Activated CD4-positive, CD25-positive, alpha-beta regulatory T cell treated with anti-CD3 and anti-CD28 coated beads, Interleukin-2, amount 50 U/mL, for 16 hours (primary cell): ENCODE measurements at regions not wholly inside any gene's neighbourhood (a gene's known extent, or its start where the extent isn't known, plus 50 kb on each side); places are given as distances from the start of the nearest gene placed in this dataset.
"Not testable (repeated sequence)": the region's sequence is repeated elsewhere in the genome, so short reads cannot be mapped to it uniquely, and the experiment has no call there.

Experiments
- DNase-seq: peaks from one replicate; pipeline ENCODE4 v3.0.0-alpha.2; 2020; ENCODE audit warnings: low read depth, low spot score

DNA sequence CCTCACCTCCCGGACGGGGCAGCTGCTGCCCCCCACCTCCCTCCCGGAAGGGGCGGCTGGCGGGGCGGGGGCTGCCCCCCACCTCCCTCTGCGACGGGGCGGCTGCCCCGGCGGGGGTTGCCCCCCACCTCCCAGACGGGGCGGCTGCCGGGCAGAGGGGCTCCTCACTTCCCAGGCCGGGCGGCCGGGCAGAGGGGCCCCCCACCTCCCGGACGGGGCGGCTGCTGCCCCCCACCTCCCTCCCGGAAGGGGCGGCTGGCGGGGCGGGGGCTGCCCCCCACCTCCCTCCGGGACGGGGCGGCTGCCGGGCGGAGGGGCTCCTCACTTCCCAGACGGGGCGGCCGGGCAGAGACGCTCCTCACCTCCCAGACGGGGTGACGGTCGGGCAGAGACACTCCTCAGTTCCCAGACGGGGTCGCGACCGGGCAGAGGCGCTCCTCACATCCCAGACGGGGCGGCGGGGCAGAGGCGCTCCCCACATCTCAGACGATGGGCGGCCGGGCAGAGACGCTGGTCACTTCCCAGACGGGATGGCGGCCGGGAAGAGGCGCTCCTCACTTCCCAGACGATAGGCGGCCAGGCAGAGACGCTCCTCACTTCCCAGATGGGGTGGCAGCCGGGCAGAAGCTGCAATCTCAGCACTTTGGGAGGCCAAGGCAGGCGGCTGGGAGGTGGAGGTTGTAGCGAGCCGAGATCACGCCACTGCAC lies 1218.8 kb downstream of the GATA3 start:
- not testable (repeated sequence) for DNase-seq

DNA sequence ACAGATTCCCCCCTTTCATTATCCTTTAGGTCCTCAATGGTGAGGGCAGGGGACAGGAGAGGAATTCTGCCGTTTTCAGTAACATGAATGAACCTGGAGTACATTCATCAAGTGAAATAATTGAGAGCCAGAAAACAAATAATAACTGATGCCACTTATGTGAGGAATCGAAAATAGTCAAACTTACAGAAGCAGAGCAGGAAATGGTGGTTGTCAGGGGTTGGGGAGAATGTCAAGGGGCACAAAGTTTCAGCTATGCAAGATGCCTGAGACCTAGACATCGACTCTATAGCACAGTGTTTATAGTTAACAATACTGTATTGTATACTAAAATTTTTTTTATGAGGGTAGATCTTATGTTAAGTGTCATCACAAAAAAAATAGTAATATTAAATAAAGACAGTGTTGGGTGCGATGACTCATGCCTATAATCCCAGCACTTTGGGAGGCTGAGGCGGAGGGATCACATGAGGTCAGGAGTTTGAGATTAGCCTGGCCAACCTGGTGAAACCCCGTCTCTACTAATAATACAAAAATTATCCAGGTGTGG lies 1219.8 kb downstream of the GATA3 start:
- DNase-seq = no peak

DNA sequence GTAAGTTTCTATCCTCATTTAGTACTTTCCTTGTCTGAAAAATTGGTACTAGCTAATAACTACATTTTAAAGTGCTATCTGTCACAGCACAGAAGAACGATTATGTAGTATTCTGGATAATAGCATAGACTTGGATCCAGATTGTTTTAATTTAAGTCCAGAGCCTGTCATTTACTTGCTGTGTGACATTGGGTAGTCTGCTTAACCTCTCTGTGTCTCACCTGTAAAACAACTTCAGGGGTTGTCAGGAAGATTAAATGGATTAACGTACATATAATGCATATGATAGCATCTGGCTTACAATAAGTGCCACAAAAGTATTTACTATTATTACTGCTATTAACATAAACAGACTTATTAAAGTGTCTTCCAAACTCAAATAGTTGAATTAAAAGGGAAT lies 1221.4 kb downstream of the GATA3 start:
- DNase-seq = no peak

DNA sequence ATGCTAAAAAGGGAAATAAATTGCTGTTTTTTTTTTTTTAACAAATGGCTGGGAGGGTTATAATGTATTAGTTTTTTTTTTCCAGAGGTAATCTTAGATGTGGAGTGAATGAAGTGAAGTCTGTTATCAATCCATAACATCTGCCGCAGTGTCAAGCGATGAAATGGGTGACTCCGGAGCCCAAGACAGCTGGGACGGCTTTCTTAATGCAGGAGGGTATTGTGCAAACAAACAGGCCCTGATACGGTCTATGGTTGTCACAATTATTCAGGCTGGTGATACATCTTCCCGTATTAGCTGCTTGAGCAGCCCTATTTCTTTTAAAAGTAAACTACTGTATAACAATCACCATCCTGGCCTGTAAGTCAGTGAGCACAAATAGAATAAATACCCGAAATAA lies 1231.2 kb downstream of the GATA3 start:
- DNase-seq = no peak

DNA sequence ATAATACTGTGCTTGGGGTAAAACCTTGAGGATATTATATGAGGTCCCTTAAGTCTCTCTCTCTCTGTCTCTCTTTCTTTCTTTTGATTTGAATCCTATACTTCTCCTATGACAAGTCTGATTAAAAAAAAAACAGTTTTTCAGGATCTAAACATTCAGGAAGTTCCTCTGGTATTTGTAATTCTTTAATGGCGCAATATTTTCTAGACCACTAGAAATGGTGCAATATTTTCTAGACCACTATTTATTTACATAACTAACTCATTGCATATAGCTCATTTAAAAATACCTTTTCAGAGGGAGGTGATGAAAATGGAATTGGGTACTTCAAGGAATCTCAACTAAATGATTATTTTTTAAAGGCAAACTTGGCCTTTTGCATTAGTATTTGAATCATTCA lies 1235.3 kb downstream of the GATA3 start:
- no peak for DNase-seq

DNA sequence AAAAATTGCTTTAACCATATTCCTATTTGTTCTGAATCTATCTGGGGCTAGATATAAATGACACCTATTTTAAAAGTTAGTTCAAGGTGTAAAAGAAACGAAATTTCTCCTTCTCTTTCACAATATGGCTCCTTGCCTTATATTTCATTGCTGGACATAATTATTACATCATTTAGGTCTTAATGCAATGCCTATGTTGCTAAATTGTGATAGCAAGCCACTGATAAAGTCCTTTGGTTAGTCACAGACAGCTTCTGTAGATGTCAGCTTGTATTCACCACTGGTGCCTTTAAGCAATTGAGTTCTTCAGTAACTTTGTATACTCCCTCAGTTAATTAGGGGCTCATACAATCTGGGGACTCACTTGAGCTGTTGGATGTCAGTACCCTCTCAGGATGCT lies 1236.6 kb downstream of the GATA3 start:
- DNase-seq = no peak

DNA sequence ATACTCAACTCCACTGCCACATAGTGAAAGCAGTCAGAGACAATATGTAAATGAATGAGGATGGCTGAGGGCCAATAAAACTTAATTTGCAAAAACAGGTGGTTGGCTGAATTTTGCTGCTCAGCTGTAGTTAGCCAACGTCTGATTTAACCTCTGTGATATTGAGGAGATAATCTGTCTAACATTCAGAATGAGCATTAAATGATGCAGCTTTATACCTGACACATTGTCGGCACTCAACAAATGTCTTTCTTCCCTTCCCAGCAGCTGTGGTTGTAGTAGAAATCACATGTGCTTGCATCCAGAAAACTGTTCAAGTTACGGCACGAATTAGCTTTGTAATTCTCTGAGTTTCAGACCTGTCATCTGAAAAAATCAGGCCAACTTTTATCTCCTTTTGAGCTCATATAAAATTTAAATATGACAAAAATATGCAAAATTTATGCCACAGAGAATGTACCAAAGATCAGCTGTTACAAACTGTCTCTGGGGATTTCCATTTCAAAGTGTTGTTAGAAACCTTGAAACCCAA lies 1239.7 kb downstream of the GATA3 start:
- DNase-seq = no peak

DNA sequence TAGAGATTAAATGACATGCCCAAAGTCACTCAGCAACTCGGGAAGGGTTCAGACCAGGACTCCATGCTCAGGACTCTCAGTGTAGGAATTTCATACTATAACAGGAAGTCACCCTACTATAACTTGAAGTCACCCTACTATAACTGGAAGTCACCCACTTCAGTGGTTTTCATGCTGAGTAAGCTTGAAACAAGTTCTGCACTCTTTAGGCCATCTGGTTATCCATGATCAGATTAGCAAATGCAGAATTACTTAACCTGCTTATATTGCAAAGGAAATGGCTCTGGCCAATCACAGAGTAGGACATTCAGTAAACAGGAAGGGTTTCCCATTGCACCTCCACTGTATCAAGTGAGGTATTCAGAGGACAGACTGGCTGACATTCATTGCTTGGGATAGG lies 1240.4 kb downstream of the GATA3 start:
- no peak for DNase-seq

DNA sequence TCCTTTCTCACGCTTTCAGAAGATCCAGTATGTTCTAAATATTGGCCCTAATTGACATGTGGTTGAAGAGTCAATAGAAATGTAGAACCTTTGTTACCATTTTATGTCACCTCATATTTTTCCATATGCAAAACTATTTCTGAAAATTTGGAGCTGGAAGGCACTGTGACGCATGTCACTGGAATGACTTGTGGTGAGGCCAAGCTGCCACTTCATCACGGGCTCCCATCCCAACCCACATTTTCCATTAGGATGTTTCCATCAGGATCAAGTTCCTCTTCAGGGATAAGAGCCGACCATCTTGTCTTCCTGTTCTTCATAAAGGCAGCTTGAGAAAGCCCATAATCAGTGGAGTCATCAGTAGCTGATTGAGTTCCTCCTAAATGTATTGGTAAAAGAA lies 1241.7 kb downstream of the GATA3 start:
- DNase-seq = no peak

DNA sequence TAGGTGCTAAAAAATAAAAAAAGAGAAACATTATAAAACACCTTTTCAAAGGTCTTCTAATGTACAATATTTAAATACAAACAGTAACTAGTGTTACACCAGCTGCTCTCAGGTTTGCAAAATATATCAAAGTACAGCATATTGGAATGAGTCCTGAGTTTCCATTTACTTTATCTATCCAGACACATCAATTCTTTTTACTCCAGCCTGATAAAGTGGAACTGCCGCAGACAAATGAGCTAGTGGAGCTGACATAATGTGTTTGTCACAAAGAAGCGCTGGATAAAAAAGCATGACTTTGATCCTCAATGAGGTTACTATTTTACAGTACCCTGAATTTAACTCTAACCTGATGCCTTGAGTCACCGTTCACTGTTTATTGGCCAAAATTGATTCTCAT lies 1243.1 kb downstream of the GATA3 start:
- no peak for DNase-seq

DNA sequence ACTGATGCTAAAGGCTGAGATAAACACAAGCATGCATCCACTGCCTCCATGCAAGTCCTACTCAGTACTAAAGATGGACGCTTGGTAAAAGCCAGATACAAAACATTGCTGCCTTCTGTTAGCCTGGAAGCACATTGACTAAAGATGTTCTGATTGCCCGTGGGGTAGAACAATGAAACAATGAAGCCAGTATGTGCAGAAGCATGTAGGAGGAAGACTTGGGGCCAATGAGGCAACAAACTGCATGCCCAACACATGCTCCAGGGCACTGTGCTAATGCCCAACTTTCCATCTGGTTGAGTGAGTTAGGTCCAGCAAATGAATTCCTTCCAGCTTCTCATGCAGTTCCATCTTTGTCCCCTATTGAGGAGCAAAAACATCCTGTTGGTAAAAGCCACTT lies 1245.5 kb downstream of the GATA3 start:
- DNase-seq = no peak

DNA sequence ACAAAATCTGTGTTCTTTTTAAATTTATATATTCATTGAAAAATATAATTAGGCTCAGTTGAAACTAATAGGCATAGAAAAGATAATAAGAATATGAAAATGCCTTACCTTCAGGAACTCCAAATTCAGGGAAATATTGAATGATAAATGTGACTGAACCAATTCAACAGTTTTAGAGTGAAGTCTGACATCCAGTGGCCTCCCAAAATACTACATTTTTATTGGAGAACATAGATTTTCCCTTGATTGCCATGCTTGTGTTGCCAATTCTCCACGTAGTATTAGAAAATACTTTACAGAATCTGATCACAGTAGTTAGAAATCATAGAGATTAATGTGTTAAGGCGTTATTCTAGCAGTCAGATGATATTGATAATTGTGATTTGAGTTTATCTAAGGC lies 1246.7 kb downstream of the GATA3 start:
- DNase-seq = no peak

DNA sequence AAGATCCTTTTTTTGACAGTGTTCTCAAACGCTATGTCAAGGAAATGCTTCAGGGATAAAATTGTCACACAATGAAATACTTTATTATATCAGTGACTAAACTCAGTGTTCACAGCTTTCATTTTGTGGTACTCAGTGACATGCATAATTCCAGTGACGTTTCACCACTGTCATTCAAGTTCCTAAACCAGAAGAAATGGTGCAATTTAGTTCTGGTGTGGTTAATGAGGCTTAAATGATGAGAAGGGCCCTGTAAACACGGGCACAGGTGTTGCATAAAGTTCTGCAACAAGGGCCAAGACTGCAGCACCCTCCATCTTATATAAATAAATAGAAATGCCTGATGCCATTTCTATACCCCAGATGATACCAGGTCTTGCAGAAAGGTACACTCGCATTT lies 1247.1 kb downstream of the GATA3 start:
- no peak for DNase-seq

DNA sequence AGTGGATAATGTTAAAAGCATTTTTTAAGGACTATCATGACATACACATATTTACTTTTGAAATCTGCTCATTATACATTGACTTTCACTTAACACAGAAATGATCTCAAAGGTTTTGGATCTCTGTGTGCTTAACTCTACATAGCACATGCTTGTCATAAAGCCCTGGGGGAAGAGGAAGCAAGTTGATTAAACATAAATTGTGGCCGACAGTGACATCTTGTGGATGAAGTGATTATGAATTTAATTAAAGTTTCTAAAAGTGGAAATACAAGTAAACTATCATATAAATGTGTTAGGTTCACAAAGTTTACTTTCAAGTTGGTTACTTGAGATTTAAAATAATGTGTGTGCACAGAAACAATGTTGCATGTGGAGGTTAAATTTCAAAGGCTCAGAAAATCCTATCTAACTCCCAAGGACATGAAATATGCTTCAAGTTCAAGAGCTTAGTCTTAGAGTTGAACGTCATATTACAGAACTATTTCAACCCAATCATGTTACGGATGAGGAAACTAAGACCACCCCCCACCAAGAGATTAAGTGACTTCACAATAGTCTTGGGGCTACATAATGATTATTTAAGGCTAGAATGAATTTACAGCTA lies 1247.8 kb downstream of the GATA3 start:
- no peak for DNase-seq

DNA sequence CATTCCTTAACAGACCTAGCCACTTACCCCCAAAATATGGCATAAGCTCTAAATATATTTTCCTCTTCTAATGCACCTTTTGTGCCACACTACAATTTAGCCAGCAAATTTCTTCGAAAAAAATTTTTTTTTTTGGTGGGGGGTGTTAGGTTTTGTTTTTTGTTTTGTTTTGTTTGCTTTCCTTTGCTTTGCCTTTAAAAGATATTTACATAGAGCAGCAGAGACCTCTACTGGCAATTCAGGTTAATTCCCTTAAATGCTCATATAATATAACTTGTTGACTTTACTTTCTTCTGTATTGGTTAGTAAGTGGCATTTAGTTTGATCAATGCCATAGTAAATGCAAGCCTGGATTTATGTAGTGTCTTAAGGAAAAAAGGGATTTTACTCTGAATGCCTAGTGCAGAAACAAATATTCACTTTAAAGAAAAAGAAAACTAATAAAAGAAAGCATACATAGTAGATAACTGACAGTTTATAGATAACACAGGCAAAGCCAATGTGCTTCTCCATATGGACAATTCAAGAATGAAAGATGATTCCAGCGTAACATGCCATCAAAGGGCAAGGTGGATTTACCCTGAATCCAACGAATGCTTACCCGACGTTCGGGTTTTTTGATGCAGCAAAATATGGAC lies 1250.6 kb downstream of the GATA3 start:
- DNase-seq = no peak

DNA sequence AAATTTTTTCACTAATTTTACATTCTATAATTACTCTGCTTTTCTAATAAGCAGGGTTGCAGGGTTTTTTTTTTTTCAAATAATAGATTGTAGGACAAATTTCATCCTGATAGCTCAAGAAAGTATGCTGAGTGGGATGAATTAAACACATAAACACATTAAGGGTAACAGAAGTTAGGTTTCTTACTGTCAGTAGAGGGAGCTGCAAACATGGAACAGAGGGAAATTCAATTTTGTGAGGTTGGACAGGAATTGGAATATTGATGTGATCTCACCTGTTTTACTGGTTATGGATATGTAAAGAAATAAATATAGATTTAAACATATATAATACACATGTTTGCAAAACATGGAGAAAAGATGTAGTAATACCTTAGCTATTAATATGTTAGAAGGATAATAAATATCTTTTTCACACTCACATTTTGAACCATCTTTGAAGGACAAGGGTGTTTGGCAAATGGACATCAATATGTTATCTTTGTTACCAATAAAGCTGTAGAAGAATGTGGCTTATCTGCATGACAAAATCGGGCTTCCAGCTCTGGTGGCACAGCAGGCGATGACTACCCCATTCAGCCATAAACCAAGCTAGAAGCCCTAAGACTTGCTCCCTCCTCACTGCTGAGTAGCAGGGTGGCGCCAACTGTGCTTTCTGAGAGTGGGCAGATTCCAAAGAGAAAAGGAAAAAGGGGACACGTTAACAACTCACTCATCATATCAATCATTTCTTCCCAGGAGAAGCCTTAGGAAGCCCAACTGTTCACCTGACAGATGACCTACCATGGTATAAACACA lies 1257.4 kb downstream of the GATA3 start:
- DNase-seq = no peak

DNA sequence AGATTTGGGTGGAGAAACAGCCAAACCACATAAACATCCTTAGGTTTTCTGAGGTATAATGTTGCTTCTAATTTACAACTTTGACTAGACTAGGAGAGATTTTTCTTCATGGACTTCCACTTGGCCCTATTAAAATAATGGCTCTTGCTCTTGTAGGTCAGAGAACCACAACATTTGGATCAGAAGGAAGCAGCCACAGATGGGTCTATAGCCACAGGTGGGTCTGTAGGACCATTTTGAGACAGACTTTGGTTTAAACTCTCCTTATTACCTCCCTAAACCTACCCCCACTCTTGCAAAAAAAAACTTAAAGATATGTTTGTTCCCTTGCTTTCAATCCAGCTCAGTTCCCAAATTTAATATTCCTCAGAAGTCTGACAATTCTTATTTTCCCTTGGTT lies 1260.8 kb downstream of the GATA3 start:
- no peak for DNase-seq

DNA sequence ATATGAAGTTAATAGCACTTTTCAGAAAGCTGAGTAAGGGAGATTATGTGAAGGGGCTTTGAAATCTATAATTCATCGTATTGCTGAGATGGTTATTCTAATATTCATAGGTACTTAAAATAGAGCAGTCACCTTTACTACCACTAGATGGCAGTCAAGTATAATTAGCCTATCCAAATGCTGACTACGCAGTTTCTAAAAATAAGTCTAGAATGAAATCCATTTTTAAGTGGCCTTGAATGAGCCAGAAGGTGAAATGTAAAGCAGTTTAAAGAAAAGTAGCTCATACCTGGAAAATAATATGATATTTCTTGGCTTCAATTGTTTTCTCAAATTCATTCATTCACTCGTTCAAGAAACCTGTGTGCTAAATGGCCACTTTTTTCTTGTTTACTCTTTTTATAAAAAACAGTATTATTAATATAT lies 1277.1 kb downstream of the GATA3 start:
- DNase-seq = no peak

DNA sequence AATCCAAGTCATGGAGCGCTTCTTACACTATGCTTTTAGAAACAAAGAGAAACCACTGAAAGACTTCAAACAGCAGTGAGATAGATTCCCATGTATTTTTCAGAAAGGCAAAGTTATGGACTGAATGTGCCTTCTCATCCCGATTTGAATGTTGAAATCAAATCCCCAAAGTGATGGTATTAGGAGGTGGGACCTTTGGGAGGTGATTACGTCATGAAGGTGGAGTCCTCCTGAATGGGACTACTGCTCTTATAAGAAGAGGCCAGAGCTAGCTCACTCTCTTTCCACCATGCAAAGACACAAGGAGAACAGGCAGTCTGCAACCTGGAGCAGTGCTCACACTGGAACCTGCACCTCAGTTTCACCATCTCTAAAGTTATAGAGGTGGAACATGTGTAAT lies 1279.8 kb downstream of the GATA3 start:
- DNase-seq = no peak

DNA sequence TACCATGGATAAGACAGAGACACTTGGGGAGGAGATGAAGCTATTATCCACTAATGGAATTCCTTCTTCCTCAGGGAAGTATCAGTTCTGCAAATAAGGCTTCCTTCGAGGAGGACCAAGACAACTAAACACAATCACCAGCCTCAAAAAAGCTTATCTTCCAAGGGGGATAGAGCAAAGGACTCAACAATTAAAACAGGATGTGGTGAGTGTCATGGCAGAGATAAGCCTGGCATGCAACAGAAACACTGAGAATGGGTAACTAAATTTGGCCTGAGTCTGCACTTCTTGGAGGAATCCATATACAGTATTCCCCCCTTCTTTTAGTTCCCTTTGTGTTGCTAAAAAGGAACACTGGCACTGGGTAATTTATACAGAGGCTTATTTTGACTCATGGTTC lies 1285.2 kb downstream of the GATA3 start:
- no peak for DNase-seq

DNA sequence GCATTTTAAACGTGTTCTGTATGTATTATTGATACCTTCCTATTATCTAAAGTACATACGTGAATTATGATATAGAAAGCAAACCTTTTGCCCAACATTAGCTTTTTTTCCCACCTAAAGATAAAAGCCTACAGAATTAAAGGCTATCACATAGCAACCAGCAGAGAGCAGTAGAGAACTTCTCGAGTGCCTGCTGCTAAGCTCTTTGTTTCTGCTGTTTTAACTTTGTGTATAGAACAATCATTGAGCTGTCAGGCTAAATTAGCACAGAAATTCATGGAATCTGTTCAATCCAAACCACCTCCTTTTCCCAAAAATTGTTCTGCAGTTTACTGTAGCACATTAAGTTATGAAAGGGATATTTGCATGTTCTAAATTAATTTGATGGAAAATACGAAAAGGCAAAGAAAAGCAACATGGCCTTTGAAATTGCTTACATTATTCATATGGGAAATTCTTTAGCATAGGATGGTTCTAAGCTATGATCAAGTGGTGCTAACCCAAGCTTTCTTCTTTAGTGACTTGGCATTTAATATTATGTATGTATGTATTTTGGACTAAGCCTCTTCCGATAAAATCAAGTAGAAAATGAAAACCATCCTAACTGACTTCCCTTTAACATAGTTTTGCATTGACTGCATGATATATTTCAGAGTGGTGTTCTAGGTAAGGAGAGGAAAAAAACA lies 1288.5 kb downstream of the GATA3 start:
- DNase-seq = no peak
